ENCODE measurements at regions not wholly inside any gene's neighbourhood (a gene's known extent, or its start where the extent isn't known, plus 50 kb on each side); places are given as distances from the start of the nearest gene placed in this dataset.
"Not testable (repeated sequence)": the region's sequence is repeated elsewhere in the genome, so short reads cannot be mapped to it uniquely, and the experiment has no call there.

GRCh38 chrX:40394302-40394701 is 186.5 kb upstream of the ATP6AP2 start:
- no peaks in the 10 kb centered on the region for H3K9me3 Mint-ChIP-seq (ENCODE audit: unreplicated experiment)
- no peaks in the 10 kb centered on the region for H3K36me3 Mint-ChIP-seq (ENCODE audit: low read depth, unreplicated experiment)
- no peak overlapping the region for H3K4me3 Mint-ChIP-seq (ENCODE audit: unreplicated experiment)
- no peak for DNase-seq (ENCODE audit: low spot score)
- no peak for TF ChIP-seq CTCF (IDR thresholded peaks at IDR 0.05; ENCODE audit: unreplicated experiment)
- H3K4me1 Mint-ChIP-seq (ENCODE audit: unreplicated experiment), result no peaks in the 10 kb centered on the region
- H3K27me3 Mint-ChIP-seq (ENCODE audit: unreplicated experiment), result no peaks in the 10 kb centered on the region
- no peak overlapping the region for H3K27ac Mint-ChIP-seq (ENCODE audit: unreplicated experiment)

DNA sequence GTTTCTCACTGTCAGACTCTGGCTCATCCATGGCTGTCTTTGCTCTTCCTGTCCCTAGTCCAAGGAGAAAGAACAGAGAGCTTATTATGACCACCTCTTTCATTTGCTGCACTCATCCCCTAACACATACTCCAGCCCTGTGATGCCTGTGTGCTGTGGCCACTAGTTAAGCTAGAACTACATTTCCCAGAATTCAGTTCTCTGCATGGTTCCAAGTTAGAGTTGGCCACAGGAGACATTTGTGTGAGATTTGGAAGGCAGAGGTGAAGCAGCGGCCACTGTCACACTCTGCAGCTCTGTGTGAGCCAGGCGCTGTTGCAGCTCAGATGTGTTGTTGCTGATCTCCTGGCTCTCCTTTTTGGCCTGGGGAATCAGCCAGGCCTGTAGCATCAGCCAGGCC is 188.2 kb upstream of the ATP6AP2 start:
- no peaks in the 10 kb centered on the region for H3K36me3 Mint-ChIP-seq (ENCODE audit: low read depth, unreplicated experiment)
- no peaks in the 10 kb centered on the region for H3K27me3 Mint-ChIP-seq (ENCODE audit: unreplicated experiment)
- no peaks in the 10 kb centered on the region for H3K9me3 Mint-ChIP-seq (ENCODE audit: unreplicated experiment)
- H3K27ac Mint-ChIP-seq (ENCODE audit: unreplicated experiment), result no peak overlapping the region
- H3K4me1 Mint-ChIP-seq (ENCODE audit: unreplicated experiment), result no peaks in the 10 kb centered on the region
- H3K4me3 Mint-ChIP-seq (ENCODE audit: unreplicated experiment), result no peak overlapping the region
- no peak for TF ChIP-seq CTCF (IDR thresholded peaks at IDR 0.05; ENCODE audit: unreplicated experiment)
- no peak for DNase-seq (ENCODE audit: low spot score)

DNA sequence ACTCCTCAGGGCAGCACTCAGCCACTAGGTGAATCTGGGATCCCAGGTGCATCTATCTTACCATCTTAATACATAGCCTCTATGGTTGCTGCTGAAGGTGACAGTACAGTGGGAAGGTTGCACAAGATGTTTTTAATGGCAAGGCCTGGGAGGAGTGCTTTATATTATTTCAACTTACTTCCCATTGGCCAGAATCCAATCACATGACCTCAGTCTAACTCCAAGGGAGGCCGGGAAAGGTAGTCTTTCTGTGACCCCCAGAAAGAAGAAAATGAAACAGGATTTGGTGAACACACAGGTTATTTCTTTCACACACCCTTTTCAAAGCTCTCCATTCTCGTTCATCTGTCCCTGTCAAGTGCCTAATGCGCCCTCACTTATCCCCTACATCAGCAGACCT is 189.1 kb upstream of the ATP6AP2 start:
- Mint-ChIP-seq H3K27me3 (ENCODE audit: unreplicated experiment) (no peaks in the 10 kb centered on the region), H3K36me3 (ENCODE audit: low read depth, unreplicated experiment) (no peaks in the 10 kb centered on the region), H3K4me3 (ENCODE audit: unreplicated experiment) (no peak overlapping the region), H3K4me1 (ENCODE audit: unreplicated experiment) (no peaks in the 10 kb centered on the region), H3K27ac (ENCODE audit: unreplicated experiment) (no peak overlapping the region), H3K9me3 (ENCODE audit: unreplicated experiment) (no peaks in the 10 kb centered on the region)
- TF ChIP-seq CTCF (IDR thresholded peaks at IDR 0.05; ENCODE audit: unreplicated experiment), result no peak
- DNase-seq (ENCODE audit: low spot score), result no peak

DNA sequence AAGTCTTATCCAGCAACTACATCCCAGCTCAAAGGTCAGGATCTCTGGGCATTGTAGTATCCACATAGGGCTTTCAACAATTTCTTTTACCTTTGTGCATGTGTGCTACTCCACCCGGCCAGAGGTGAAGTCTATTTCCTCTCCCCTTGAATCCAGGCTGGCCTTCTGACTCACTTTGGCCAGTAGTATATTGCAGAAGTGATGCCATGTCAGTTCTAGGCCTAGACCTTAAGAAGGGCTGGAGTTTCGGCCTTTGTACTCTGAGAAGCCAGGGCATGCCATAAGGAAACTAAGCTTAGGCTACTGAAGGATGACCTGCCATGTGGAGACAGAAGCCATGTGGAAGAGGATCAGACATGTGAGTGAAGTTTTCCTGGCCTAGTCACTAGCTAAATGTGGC is 191.2 kb upstream of the ATP6AP2 start:
- H3K4me1 Mint-ChIP-seq (ENCODE audit: unreplicated experiment), result peaks cover 4% of the 10 kb centered on the region
- H3K36me3 Mint-ChIP-seq (ENCODE audit: low read depth, unreplicated experiment), result no peaks in the 10 kb centered on the region
- no peak overlapping the region for H3K27ac Mint-ChIP-seq (ENCODE audit: unreplicated experiment)
- H3K4me3 Mint-ChIP-seq (ENCODE audit: unreplicated experiment), result no peak overlapping the region
- H3K27me3 Mint-ChIP-seq (ENCODE audit: unreplicated experiment), result no peaks in the 10 kb centered on the region
- TF ChIP-seq CTCF (IDR thresholded peaks at IDR 0.05; ENCODE audit: unreplicated experiment), result no peak
- no peak for DNase-seq (ENCODE audit: low spot score)
- H3K9me3 Mint-ChIP-seq (ENCODE audit: unreplicated experiment), result no peaks in the 10 kb centered on the region

DNA sequence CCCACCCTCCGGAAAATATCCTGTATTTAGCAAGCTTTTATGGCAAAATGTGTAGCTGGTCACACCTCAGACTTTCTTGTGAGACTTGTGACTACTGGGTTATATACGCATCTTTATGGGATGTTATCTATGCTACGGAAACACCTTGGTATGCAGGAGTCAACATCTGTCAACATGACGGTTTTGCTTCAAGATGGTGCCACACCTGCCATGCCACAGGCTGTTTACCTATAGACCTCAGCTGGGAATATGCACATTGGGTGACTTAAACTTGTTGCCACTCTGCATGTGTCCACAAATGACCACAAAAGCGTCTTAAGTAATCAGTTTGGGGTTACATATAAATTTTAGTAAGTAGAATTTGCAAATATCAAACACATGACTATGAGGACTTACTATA is 192.3 kb upstream of the ATP6AP2 start:
- no peaks in the 10 kb centered on the region for H3K36me3 Mint-ChIP-seq (ENCODE audit: low read depth, unreplicated experiment)
- no peaks in the 10 kb centered on the region for H3K9me3 Mint-ChIP-seq (ENCODE audit: unreplicated experiment)
- H3K4me3 Mint-ChIP-seq (ENCODE audit: unreplicated experiment), result no peak overlapping the region
- H3K4me1 Mint-ChIP-seq (ENCODE audit: unreplicated experiment), result peaks cover 4% of the 10 kb centered on the region
- H3K27ac Mint-ChIP-seq (ENCODE audit: unreplicated experiment), result no peak overlapping the region
- no peaks in the 10 kb centered on the region for H3K27me3 Mint-ChIP-seq (ENCODE audit: unreplicated experiment)
- DNase-seq (ENCODE audit: low spot score), result no peak
- TF ChIP-seq CTCF (IDR thresholded peaks at IDR 0.05; ENCODE audit: unreplicated experiment), result no peak

- H3K9me3 Mint-ChIP-seq (ENCODE audit: unreplicated experiment); H3K36me3 Mint-ChIP-seq (ENCODE audit: low read depth, unreplicated experiment): not testable (repeated sequence)
These were observed 192.9 kb upstream of the ATP6AP2 start for GRCh38 chrX:40387869-40388268.

DNA sequence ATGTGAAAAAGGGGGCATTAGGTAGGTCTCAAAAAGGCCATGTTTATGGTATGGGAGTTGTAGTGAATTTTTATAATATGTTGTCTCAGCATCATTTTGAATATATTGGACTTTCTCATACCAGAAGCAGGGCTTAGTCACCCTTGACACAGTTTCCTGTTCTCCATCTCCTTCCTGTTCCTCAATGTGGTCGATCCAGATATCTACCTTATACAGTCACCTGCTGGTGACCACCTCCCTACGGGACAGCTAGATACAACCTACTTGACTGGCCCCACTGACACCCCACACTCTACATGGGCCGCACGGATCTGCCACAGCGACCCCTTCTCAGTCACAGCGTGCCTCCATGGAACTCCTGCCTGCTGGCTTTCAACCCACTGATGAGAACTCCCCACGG is 193.5 kb upstream of the ATP6AP2 start:
- H3K27ac Mint-ChIP-seq (ENCODE audit: unreplicated experiment); H3K9me3 Mint-ChIP-seq (ENCODE audit: unreplicated experiment); H3K4me3 Mint-ChIP-seq (ENCODE audit: unreplicated experiment); DNase-seq (ENCODE audit: low spot score); H3K36me3 Mint-ChIP-seq (ENCODE audit: low read depth, unreplicated experiment); H3K27me3 Mint-ChIP-seq (ENCODE audit: unreplicated experiment); H3K4me1 Mint-ChIP-seq (ENCODE audit: unreplicated experiment): not testable (repeated sequence)

More at GRCh38 chrX:40387869-40388268, 192.9 kb upstream of the ATP6AP2 start:
- H3K4me3 Mint-ChIP-seq (ENCODE audit: unreplicated experiment); H3K4me1 Mint-ChIP-seq (ENCODE audit: unreplicated experiment); H3K27ac Mint-ChIP-seq (ENCODE audit: unreplicated experiment); H3K27me3 Mint-ChIP-seq (ENCODE audit: unreplicated experiment); DNase-seq (ENCODE audit: low spot score): not testable (repeated sequence)

Measured in endothelial cell (in vitro differentiated cells).